ENCODE measurements at regions not wholly inside any gene's neighbourhood (a gene's known extent, or its start where the extent isn't known, plus 50 kb on each side); places are given as distances from the start of the nearest gene placed in this dataset.

DNA sequence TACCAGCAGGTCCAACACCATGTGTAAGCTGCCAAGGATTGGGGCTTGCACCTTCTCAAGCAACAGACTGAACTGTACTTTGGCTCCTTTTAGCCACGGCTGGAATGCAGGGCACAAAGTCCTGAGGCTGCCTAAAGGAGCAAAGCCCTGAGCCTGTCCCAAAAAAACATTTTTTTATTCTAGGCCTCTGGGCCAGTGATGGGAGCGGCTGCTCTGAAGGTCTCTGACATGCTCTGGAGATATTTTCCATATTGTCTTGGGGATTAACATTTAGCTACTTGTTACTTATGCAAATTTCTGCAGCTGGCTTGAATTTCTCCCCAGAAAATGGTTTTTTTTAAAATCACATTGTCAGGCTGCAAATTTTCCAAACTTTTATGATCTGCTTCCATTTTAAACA, 885.3 kb downstream of the GLUD2 start:
- TF ChIP-seq MCM7 (IDR thresholded peaks at IDR 0.05) (no peak), SAP30 (IDR thresholded peaks at IDR 0.05; ENCODE audit: borderline replicate concordance, insufficient read depth, low read depth, low read length, poor library complexity, severe bottlenecking) (no peak), MYNN (IDR thresholded peaks at IDR 0.05) (no peak), MYNN (CRISPR knock-in tag; IDR thresholded peaks at IDR 0.05) (no peak), HNRNPH1 (optimal IDR thresholded peaks at IDR 0.05; ENCODE audit: low read depth, low read length) (no peak), SMC3 (conservative IDR thresholded peaks at IDR 0.05; ENCODE audit: insufficient read depth, low read depth, low read length) (no peak), JUNB (CRISPR knock-in tag; conservative IDR thresholded peaks at IDR 0.05) (no peak), TAF15 (IDR thresholded peaks at IDR 0.05; ENCODE audit: low read depth, low read length) (no peak), ATF1 (CRISPR knock-in tag; IDR thresholded peaks at IDR 0.05) (no peak), ATF1 (tag; IDR thresholded peaks at IDR 0.05) (no peak), SIN3A (IDR thresholded peaks at IDR 0.05; ENCODE audit: borderline replicate concordance in 2 of 2, control insufficient read depth in 1 of 2, low read depth in 2 of 2, low read length in 2 of 2) (no peak)

Measured in K562 (cell line).